ENCODE measurements at regions not wholly inside any gene's neighbourhood (a gene's known extent, or its start where the extent isn't known, plus 50 kb on each side); places are given as distances from the start of the nearest gene placed in this dataset.

GRCh38 chr18:68596016-68596415 lies 118.9 kb downstream of the TMX3 start:
- TF ChIP-seq, protein P1, sequence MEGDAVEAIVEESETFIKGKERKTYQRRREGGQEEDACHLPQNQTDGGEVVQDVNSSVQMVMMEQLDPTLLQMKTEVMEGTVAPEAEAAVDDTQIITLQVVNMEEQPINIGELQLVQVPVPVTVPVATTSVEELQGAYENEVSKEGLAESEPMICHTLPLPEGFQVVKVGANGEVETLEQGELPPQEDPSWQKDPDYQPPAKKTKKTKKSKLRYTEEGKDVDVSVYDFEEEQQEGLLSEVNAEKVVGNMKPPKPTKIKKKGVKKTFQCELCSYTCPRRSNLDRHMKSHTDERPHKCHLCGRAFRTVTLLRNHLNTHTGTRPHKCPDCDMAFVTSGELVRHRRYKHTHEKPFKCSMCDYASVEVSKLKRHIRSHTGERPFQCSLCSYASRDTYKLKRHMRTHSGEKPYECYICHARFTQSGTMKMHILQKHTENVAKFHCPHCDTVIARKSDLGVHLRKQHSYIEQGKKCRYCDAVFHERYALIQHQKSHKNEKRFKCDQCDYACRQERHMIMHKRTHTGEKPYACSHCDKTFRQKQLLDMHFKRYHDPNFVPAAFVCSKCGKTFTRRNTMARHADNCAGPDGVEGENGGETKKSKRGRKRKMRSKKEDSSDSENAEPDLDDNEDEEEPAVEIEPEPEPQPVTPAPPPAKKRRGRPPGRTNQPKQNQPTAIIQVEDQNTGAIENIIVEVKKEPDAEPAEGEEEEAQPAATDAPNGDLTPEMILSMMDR (IDR thresholded peaks at IDR 0.05): no peak
- H3K4me3 ChIP-seq: no peak overlapping the region
- DNase-seq: no peak
- no peaks in the 10 kb centered on the region for H3K27me3 ChIP-seq
- H3K9me3 ChIP-seq: no peaks in the 10 kb centered on the region
- no peaks in the 10 kb centered on the region for H3K36me3 ChIP-seq
- H3K4me1 ChIP-seq: no peaks in the 10 kb centered on the region
- intact Hi-C loops (cut with DNase I; ENCODE audit: low total_unique reads): no loop called here
- no peak overlapping the region for H3K27ac ChIP-seq

DNA sequence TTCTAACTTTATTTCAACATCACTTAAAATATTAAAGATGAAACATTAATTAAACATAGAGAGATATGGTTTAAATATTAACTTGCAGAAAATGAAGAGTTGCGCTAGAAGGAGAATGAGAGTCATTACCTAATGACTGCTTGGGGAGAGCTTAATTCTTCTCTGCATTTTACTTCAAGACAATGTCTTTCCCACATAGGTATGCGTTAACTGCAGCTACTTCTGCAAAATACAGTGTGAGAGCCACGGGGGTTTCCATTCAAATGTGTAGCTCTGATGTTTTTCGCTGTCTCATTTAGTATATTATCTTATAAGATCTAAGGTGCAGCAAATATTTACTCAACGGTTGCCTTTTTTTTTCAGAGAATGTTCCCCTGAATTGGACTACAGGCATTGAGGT lies 126.7 kb downstream of the TMX3 start:
- TF ChIP-seq, protein P1 (IDR thresholded peaks at IDR 0.05): no peak
- intact Hi-C loops (cut with DNase I; ENCODE audit: low total_unique reads): no loop called here
- no peak overlapping the region for H3K27ac ChIP-seq
- H3K36me3 ChIP-seq: no peaks in the 10 kb centered on the region
- no peaks in the 10 kb centered on the region for H3K27me3 ChIP-seq
- DNase-seq: no peak
- H3K9me3 ChIP-seq: no peaks in the 10 kb centered on the region
- H3K4me1 ChIP-seq: no peaks in the 10 kb centered on the region
- H3K4me3 ChIP-seq: no peak overlapping the region

- TF ChIP-seq, protein P1 (IDR thresholded peaks at IDR 0.05): no peak
- no peak for DNase-seq
- no peak overlapping the region for H3K4me3 ChIP-seq
- no peak overlapping the region for H3K27ac ChIP-seq
- H3K4me1 ChIP-seq: no peaks in the 10 kb centered on the region
- H3K36me3 ChIP-seq: no peaks in the 10 kb centered on the region
- no peaks in the 10 kb centered on the region for H3K9me3 ChIP-seq
- H3K27me3 ChIP-seq: no peaks in the 10 kb centered on the region
- intact Hi-C loops (cut with DNase I; ENCODE audit: low total_unique reads): no loop called here
These were observed 131.2 kb downstream of the TMX3 start for GRCh38 chr18:68583685-68584084.

DNA sequence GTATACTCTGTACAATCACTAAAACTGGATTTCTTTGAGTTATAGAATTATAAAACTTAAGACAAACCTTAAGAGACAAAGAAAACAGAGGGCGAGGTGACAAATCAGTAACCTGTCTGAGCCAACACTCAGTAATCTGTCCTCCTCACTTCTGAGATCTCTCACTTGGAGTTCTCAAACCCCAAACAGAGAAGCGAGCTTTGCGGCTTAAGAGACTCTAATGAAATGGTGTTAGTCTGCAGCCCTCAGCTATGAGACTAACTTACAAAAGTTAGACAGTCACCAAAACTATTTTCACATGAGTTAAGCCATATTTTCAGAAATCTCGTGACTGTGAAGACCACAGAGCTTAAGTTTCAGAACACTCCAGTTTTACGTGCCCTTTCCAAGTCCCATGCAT lies 140.6 kb downstream of the TMX3 start:
- H3K4me3 ChIP-seq: no peak overlapping the region
- no peak for DNase-seq
- H3K4me1 ChIP-seq: no peaks in the 10 kb centered on the region
- no peaks in the 10 kb centered on the region for H3K36me3 ChIP-seq
- H3K27me3 ChIP-seq: no peaks in the 10 kb centered on the region
- intact Hi-C loops (cut with DNase I; ENCODE audit: low total_unique reads): no loop called here
- TF ChIP-seq, protein P1 (IDR thresholded peaks at IDR 0.05): no peak
- H3K9me3 ChIP-seq: peaks cover 0 to 4% (median 0%) of the 10 kb centered on the region in 3 donors
- H3K27ac ChIP-seq: no peak overlapping the region

DNA sequence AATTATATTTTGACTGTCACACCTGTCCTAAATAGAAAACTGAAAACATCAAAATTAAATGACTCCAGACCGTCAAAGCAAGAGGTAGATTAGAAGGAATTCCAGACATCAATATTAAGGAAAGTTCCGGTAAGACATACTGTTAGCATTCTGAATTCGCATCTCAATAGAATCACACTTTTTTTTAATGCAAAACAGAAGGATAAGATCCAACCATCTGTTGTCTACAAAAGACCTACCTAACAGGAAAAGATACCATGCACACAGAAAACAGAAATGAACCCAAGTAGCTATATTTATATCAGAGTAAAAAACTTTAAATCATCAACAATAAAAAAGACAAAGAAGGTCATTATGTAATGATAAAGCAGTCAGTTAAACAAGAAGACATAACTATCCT lies 145.0 kb downstream of the TMX3 start:
- intact Hi-C loops (cut with DNase I; ENCODE audit: low total_unique reads): no loop called here
- TF ChIP-seq, protein P1 (IDR thresholded peaks at IDR 0.05): no peak

More for the DNA sequence above, 145.0 kb downstream of the TMX3 start:
- no peak overlapping the region for H3K27ac ChIP-seq
- H3K27me3 ChIP-seq: no peaks in the 10 kb centered on the region
- H3K4me3 ChIP-seq: no peak overlapping the region
- no peaks in the 10 kb centered on the region for H3K36me3 ChIP-seq
- DNase-seq: no peak
- H3K9me3 ChIP-seq: peaks cover 0 to 4% (median 0%) of the 10 kb centered on the region in 3 donors
- peaks cover 0 to 8% (median 2%) of the 10 kb centered on the region in 4 donors for H3K4me1 ChIP-seq
